Breast epithelium (tissue), 3 donors: ENCODE measurements at regions not wholly inside any gene's neighbourhood (a gene's known extent, or its start where the extent isn't known, plus 50 kb on each side); places are given as distances from the start of the nearest gene placed in this dataset.

ENCODE experiments used
- CTCF ChIP-seq, 3 donors: fragments of 450-650 bp; IDR thresholded peaks; one replicate each; pipeline ENCODE4 v1.5.1; 2016 to 2017; ENCODE audit warnings: antibody characterized with exemption in 3 of 3, mild to moderate bottlenecking in 3 of 3, moderate library complexity in 3 of 3
- POLR2A ChIP-seq: fragments of 450-650 bp; IDR thresholded peaks from one replicate; pipeline ENCODE4 v1.6.1; 2016; ENCODE audit warnings: antibody characterized with exemption, mild to moderate bottlenecking, moderate library complexity
- POLR2AphosphoS5 ChIP-seq, 3 donors: sonication (generic); formaldehyde crosslinking; IDR thresholded peaks; one replicate each; pipeline ENCODE4 v1.6.1; 2017; ENCODE audit warnings: antibody characterized with exemption in 3 of 3

GRCh38 chr1:228664399-228664914 is 70.8 kb upstream of the RHOU start:
- TF ChIP-seq POLR2A (no peak), CTCF (IDR thresholded peaks at IDR 0.05) (peak; percentile 73 to 86 (median 83)), POLR2AphosphoS5 (IDR thresholded peaks at IDR 0.05) (peak in 2 of 3 donors; percentile 32 to 41)
